ENCODE measurements at regions not wholly inside any gene's neighbourhood (a gene's known extent, or its start where the extent isn't known, plus 50 kb on each side); places are given as distances from the start of the nearest gene placed in this dataset.

GRCh38 chr15:29411299-29411698 lies 141.7 kb upstream of the NSMCE3 start:
- TF ChIP-seq, protein P1, sequence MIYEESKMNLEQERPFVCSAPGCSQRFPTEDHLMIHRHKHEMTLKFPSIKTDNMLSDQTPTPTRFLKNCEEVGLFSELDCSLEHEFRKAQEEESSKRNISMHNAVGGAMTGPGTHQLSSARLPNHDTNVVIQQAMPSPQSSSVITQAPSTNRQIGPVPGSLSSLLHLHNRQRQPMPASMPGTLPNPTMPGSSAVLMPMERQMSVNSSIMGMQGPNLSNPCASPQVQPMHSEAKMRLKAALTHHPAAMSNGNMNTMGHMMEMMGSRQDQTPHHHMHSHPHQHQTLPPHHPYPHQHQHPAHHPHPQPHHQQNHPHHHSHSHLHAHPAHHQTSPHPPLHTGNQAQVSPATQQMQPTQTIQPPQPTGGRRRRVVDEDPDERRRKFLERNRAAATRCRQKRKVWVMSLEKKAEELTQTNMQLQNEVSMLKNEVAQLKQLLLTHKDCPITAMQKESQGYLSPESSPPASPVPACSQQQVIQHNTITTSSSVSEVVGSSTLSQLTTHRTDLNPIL (CRISPR knock-in tag; IDR thresholded peaks at IDR 0.05; ENCODE audit: low read depth) = no peak
- TF ChIP-seq CSDC2 (CRISPR knock-in tag; IDR thresholded peaks at IDR 0.05) = no peak
- TF ChIP-seq, protein P2, sequence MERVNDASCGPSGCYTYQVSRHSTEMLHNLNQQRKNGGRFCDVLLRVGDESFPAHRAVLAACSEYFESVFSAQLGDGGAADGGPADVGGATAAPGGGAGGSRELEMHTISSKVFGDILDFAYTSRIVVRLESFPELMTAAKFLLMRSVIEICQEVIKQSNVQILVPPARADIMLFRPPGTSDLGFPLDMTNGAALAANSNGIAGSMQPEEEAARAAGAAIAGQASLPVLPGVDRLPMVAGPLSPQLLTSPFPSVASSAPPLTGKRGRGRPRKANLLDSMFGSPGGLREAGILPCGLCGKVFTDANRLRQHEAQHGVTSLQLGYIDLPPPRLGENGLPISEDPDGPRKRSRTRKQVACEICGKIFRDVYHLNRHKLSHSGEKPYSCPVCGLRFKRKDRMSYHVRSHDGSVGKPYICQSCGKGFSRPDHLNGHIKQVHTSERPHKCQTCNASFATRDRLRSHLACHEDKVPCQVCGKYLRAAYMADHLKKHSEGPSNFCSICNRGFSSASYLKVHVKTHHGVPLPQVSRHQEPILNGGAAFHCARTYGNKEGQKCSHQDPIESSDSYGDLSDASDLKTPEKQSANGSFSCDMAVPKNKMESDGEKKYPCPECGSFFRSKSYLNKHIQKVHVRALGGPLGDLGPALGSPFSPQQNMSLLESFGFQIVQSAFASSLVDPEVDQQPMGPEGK (CRISPR knock-in tag; IDR thresholded peaks at IDR 0.05; ENCODE audit: borderline replicate concordance) = no peak
- TF ChIP-seq ARNTL (CRISPR knock-in tag; IDR thresholded peaks at IDR 0.05; ENCODE audit: borderline replicate concordance, low read depth) = no peak

All from SK-N-SH treated with all-trans-retinoic acid at 6 μM for 48 hours (cell line).